GM18511 (cell line): ENCODE measurements at regions not wholly inside any gene's neighbourhood (a gene's known extent, or its start where the extent isn't known, plus 50 kb on each side); places are given as distances from the start of the nearest gene placed in this dataset.

ENCODE experiments used
- ATAC-seq: cut with Tn5 transposase; IDR thresholded peaks from one replicate; pipeline ENCODE4 v1.9.1; 2021; ENCODE audit warnings: mild to moderate bottlenecking, moderate library complexity; ENCODE audit not compliant: unreplicated experiment

DNA sequence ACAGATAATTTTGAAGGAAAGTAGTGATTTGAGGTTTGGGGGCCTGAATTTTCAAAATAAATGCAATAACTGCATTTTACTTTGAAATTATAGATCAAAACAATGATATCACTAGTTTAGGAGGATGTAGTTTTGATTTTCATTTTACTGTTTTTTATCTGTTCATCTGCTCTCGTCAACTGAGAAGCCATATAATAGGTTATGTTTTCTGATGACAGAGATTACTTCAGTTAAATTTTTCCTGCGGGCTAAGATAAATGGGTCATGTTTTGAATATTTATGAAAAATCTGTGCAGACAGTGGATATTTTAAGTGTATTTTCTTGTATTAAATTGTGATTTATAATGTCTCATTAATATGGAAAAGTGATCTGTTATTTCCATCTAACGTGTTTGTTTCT is 573.4 kb downstream of the CPS1 start:
- ATAC-seq: no peak

DNA sequence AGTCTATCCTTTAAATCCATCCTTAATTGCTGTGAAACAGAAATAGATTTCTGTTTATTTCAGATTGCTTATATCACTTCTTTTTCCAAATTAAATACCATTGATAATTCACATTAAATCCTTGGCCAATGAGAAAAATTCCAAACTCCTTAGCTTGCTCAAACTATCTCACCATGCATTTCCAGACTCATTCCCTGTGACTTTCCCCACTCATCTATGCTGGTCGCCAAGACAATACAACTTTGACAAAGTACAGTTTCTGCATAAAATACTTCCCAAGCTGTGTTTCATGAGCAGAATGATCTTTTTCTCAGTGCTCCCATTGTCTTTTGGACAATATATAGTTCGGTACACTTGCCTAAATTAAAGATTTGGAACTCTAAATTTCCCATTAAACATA is 575.6 kb downstream of the CPS1 start:
- ATAC-seq: no peak

DNA sequence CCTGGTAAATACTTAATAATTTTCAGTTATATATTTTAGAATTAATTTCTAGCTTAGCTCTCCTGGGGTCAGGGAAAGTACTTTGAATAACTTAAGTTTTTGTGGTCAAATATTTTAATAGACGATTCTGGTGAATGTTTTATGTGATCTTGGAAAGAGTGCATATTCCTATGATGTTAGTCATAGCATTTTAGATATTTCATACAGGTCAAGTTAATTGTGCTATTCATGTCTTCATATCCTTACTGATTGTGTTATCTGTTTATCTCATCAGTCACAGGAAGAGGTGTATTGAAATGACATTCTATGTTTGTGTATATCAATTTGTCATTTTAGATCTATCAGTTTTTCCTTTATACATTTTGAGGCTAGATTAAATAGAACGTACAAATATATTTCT is 576.2 kb downstream of the CPS1 start:
- no peak for ATAC-seq

DNA sequence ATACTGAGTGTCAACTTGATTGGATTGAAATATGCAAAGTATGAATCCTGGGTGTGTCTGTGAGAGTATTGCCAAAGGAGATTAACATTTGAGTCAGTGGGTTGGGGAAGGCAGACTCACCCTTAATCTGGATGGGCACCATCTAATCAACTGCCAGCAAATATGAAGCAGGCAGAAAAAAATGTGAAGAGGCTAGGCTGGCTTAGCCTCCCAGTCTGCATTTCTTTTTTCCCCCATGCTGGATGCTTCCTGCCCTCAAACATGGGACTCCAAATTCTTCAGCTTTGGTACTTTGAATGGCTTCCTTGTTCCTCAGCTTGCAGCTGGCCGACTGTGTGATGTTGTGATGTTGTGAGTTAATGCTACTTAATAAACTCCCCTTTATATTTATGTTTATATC is 577.4 kb downstream of the CPS1 start:
- ATAC-seq: no peak

DNA sequence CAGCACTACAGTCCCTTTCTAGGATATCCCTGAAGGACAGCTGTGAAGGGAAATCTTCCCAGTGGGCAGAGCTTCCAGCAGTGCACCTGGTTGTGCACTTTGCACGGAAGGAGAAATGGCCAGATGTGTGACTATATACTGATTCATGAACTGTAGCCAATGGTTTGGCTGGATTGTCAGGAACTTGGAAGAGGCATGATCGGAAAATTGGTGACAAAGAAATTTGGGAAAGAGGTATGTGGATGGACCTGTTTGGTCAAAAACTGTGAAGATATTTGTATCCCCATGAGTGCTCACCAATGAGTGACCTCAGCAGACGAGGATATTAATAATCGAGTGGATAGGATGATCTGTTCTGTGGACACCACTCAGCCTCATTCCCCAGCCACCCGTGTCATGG is 582.2 kb downstream of the CPS1 start:
- no peak for ATAC-seq

DNA sequence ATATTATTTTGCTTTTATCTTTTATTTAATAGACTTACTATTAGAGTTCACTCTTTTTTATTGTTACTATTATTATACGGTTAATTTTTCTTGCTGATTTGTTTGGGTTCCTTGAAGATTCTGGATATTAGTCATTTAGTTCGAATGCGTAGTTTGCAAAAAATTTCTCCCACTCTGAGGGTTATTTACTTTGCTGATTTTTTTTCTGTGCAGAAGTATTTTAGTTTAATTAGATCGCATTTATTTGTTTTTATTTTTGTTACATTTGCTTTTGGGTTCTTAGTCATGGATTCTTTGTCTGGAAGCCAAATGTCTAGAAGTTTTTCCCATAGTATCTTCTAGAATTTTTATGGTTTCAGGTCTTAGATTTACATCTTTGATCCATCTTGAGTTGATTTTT is 585.2 kb downstream of the CPS1 start:
- ATAC-seq: no peak

DNA sequence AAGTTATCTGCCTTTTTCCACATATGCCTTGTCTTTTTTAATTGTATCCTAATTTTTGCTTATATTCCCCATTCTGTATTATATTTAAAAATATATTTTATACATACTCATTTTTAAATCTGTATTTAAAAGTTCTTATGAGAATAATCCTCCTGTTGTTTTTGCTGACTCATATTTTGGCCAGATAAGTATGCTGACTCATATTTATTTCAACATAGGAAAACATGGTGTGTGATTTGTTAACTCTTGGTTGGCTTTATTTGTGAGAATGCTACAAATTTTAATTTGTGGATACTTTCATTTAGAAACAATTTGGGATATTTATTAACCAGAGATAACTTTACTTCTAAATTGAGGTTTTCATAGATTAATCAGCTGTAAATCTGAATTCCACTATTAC is 587.7 kb downstream of the CPS1 start:
- no peak for ATAC-seq

DNA sequence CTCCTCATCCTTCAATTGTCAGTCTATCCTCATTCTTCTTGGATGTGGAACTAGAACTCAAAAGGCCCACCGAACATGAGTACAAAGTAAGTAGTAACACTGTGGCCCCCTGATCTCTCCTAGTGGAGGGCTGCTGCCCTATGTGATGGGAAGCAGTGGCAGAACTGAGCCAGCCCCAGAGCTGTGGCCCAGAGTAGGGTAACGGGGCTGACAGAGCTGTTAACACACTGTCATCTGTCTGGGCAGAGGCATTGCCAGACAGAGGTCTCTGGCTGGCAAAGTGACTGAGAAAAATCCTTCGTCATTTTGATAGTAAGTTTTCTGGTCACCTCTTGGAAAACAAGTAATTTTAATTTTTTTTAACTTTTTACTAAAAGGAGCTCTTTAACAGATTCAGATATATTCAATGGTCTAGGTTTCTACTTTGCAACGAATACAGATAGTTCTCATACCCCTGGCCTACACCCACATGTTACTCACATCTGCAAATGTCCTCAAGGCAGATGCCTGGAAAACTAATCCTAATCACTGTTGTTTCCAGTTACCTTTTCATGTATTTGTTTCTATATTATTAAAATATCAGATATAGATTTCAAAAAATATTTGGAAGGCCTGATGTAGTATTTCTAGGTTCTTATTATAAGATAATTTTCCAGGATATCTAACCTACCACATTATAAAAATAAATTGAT is 588.7 kb downstream of the CPS1 start:
- no peak for ATAC-seq

DNA sequence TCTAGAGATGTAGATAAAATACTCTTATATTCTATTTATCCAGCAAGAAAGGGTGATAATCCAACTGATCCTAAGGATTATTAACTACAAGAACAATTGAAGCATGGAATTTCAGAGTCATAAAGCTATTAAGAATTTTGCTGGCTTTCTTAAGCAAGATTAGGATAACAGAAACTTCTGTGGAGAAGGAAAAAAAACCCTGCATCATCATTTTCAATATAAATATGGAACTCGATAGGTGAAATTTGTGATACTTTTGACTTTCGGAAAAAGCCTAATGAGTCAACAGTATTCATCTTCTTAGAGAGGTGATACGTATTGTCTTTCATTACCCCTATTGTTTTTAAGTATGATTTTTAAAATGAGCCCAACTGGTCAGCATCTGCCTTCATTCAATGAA is 593.3 kb downstream of the CPS1 start:
- ATAC-seq: no peak

DNA sequence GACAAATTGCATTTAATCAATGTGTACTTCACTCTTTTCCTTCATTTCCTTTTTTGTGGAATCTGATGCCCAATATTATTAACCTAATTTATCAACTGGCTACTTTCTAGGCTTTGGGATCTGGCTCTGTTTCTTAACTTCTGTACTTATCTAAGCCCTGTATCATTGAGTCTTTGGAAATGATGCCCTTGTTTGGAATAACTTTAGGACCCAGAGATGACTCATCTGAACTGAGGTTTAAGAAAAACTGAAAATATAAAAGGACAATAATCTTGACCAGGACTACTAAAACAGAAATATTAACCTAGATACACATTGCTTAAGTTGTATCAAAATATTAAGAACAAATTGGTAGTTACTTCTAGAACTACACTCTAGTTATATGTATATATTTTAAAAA is 600.8 kb downstream of the CPS1 start:
- ATAC-seq: no peak

DNA sequence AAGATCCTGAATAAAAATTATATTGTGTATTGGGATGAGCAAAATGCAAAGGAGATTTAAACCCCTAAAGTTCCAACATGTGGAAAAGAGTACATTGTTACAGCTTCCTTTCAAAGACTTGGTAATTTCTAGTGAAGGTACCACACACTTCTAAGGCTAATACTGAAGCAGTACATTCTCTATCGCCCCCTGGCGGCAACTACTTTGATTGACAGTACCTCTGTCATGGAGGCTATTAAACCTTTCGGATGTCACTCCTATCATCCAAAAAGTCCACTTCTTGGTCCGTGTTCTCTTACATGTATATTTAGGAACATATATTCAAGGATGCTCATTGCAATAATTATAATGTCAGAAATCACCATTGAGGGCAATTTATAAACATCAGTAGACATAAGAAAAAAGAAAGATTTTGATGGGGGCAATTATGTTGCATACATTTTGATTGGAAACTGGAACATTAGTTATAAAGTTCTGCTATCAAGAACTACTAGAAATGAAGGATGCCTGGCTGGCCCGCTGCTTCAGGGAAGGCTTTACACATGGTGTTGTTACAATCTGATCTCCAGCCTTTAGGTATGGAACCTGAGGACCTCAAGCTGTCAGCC is 601.6 kb downstream of the CPS1 start:
- ATAC-seq: peak; percentile 100

DNA sequence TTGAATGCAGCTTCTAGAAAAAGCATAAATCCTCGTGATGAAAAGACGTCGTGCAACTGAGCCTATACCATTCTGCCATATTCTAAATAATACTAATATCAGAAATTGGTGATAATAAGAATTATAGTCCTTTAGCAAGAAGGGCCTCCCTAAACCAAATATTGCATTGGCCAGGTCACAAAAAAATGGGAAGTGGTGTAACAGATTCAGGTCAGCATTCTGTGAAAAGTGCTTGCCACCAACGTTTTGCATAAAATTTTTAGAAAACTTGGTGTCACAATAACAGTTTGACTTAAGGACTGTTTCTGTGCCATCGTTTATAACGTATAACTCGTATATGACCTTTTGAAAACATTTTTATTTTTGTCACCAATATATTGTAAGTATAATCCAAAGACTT is 603.6 kb downstream of the CPS1 start:
- ATAC-seq: no peak

DNA sequence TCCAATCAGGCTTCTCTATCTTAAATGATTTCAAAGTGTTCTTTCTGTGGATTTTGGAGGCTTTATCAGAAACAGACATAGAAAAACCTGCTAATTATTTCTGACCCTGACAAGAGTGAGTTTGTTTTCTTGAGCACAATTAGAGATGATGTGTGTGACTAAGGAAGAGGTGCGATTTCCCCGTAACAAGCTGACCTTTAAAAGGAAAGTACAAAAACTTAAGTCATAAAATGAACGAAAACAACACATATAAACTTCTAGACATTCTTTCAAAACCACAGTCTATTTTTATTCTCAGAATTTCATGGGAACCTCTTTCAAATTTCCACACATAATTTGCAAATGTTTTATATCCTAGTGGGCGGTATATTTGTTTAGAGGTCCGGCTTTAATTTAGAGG is 604.8 kb downstream of the CPS1 start:
- ATAC-seq: no peak

DNA sequence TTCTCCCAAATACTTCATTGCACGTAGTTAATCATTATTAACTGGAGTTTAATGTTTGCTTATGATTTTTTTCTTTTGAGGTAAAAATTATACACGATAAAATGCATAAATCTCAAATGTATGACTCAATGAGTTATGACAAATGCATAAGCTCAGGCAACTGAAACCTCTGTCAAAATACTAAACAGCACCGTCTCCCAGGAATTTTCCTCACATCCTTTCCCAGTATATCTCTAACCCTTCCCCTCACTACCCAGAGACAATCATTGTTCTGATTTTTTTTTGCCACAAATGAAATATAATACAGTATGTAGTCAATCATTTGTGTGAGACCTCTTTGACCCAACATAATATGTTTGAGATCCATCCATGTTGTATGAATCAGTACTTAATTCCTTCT is 606.5 kb downstream of the CPS1 start:
- ATAC-seq: no peak

DNA sequence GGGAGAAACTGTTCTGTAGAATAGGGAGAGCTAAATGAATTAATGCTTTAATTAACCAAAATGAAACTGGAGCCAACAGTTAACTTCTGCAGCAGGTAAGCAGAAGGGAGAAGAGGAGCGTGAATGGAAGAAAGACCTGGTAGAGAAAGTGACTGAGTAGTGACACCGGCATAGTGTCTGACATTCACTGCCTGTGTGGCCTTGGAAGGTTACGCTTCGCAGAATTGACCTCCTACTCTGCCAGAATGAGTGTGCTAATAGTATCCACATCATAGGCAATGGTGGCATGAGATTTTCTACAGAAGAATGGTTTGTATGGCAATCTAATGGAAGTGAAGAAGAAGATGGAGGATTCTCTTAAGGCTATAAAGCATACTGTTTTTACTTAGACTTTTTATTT is 614.4 kb downstream of the CPS1 start:
- no peak for ATAC-seq

DNA sequence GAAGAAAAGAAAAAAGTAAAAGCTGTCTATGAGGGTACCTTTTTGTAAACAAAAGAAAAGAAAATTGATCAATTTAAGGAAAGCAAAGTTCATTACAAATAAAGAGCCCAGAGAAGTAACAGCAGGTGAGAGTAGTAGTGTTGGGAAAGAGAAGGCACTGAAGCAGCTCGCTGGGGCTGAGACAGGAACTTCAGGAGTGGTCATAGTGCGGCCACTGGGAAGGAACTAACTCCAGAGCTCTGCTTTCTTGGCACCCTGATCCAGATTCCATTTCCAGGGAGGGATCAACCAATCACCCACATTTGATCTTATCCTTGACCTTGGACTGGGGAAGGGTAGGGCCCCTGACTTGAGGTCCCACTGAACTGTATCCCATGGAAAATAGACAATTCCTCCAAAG is 617.6 kb downstream of the CPS1 start:
- ATAC-seq: no peak

DNA sequence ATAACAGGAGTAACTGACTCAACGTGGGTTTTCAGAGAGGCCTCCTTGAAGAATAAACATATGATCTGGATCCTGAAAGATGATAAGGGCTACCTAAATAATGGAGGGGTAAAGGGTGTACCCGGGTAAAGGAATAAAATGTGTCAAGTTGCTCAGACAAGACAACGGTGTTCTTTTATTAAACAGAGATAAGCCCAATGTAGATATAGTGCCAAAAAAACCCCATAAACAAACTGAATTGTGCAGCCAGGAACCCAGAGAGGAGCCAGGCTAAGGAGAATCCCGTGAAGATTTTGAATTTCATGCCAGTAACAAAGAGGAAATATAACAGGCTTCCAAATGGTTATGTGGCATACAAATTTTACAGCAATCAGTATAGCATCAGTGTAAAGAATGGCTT is 618.2 kb downstream of the CPS1 start:
- ATAC-seq: no peak

DNA sequence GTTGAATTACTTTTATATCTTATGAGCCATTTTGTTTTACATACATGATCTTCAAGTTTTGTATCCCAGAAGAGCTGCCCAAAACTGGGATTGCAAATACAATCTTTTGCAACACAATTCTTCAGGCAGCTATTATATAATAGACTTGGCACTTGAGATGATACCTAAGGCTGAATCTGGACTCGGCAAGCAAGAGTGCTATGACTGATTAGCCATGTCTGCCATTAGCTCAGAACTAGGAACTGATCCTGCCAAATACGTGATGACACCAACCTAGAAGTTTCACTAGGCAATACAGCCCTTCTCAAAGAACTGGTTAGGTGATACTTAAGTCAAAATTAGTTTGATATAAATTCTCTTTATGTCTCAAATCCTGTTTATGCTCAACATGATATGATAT is 619.6 kb downstream of the CPS1 start:
- ATAC-seq: no peak

DNA sequence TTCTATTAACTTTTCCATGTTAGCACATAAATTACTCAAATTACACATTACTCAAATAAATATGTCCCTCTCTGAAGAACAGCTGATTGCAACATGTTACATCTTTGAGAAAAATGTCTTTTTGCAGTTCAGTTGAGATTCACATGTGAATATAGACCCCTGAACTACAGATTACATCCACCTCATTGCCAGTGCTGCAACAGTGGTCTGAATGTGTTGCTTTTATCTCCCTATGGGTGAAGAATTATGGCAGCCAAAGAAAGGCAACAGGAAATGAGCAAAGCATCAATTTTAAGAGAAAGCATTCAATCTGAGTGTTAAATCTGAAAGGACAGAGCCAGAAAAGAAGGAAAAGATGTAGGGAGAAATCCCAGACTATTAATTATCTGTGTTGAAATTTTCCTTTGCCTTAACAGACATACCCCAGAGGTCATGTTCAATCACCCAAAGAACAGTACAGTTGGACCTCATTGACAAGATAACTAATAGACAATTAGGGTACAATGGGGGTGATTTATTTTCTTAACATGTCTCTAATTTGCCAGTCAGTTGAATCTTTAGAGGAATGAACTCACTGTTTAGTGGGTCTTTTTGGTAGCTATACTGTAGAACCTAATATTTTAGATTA is 620.2 kb downstream of the CPS1 start:
- ATAC-seq: no peak

DNA sequence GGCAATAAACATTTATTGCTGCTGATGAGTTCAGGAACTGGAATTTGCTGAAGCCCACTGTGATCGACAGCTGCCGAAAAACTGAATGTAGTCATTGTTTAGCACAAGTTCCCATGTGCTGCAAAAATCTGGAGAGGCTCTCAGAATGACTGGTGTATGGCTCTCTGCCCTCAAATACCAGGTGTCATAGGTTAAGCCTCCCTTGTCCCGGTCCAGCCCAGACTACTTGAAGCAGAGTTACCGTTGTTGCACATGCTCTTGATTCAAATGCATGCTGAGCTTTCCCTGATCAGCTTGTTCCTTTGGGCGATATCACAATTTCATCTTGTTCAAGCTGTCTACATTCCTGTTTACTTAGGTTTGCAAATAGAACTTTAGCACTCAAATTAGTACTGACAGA is 625.2 kb downstream of the CPS1 start:
- no peak for ATAC-seq

DNA sequence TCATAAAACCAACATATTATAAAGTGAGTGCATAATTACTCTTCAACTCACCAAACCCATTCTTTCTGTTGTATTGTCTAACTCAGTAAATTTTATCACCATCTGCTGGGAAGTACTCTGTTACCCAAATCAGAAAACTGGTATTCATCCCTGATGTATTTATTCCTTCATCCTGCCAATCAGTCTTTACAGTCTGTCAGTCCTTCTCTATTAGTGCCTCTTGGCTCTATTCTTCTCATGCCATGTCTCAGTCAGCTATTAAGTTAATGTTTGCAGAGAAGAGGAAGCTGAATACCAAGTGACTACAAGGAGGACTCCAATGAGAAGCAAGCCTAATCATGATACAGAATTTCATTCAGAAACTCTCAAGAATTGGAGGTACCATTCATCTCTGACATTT is 631.2 kb downstream of the CPS1 start:
- no peak for ATAC-seq

DNA sequence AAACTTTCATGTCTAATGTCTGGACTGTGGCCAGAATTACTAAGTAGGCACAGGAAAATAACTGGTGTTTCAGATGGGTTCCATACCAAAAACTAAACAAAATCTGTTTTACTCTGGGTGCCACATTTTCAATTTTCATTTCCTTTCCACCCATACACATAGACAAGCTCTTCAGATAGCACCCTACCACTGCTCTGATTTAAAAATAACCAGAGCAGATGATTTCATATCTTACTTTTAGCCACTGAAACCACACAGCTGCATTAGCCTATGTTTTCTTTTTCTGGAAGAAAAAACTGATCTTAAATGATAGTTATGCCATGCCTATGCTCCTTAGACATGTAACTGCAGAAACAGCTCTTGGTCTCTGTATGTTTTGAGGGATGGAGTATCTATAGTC is 647.6 kb downstream of the CPS1 start:
- peak; percentile 90 for ATAC-seq

DNA sequence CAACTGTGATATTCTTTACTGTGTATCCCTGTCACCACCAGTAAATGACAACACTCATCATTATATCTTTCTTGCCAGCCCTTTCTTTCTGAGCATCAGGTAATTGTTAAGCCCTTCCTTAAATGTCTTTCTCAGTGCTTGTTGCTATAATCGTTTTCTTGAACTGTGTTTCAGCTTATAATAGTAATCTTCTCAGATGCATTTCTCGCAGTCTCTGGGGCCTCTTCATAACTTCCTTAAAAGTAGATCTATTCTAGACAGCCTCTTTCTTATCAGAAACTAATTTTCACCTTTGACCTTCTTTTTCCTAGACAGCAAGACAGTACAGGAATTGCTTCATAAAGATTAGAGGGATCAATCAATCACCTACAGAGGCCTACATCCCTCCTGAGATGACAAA is 648.1 kb downstream of the CPS1 start:
- ATAC-seq: peak; percentile 17
